ENCODE measurements at regions not wholly inside any gene's neighbourhood (a gene's known extent, or its start where the extent isn't known, plus 50 kb on each side); places are given as distances from the start of the nearest gene placed in this dataset.

DNA sequence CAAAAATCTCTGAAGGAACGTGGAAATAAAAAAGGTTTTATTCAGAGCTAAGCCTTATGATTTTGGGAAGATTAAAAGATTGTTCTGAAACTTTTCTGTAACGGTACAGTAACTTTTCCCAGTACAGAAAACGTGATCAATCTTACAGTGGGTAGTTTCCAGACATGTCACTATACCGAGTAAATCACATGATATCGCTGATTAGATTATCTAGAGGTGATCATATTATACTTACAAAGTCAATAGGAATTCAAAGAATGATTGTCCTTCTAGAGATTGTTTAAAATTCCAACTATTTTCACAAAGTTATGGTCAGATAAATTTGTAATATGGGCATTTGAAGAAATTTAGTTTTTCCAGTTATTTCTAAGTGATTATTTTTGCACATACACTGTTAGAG, 736.0 kb upstream of the GRM7 start:
- FAIRE-seq = no peak
- Histone ChIP-seq H3K4me3 (no peak overlapping the region), H3K4me1 (replicated peaks in 1 of 2; ENCODE audit: control insufficient read depth in 2 of 2, insufficient read depth in 2 of 2, low read length in 2 of 2) (no peaks in the 10 kb centered on the region), H3K27me3 (ENCODE audit: control insufficient read depth in 2 of 2, insufficient read depth in 2 of 2, low read length in 2 of 2) (no peaks in the 10 kb centered on the region), H4K20me1 (replicated peaks; ENCODE audit: control insufficient read depth, insufficient read depth, low read length) (no peaks in the 10 kb centered on the region), H3K36me3 (ENCODE audit: control insufficient read depth, insufficient read depth, low read length) (no peaks in the 10 kb centered on the region), H3K4me2 (ENCODE audit: insufficient read depth, low read length) (no peak overlapping the region), H3K9me3 (replicated peaks; ENCODE audit: control insufficient read depth, insufficient read depth, low read depth, low read length) (no peaks in the 10 kb centered on the region), H3K9me1 (ENCODE audit: control insufficient read depth, insufficient read depth, low read length) (no peaks in the 10 kb centered on the region), H3K9ac (ENCODE audit: insufficient read depth in 1 of 2, low read depth in 2 of 2, low read length in 2 of 2) (no peak overlapping the region), H3K79me2 (ENCODE audit: control insufficient read depth, insufficient read depth, low read length) (no peaks in the 10 kb centered on the region), H2AFZ (ENCODE audit: low read depth, low read length) (no peak overlapping the region), H3K27ac (ENCODE audit: extremely low read depth, low read depth, low read length) (no peak overlapping the region)
- intact Hi-C loops (cut with micrococcal nuclease) (no loop called here), in situ Hi-C loops (cut with MboI) (no loop called here)
- ATAC-seq = no peak
- ChIA-PET CTCF (ENCODE audit: low intra/inter-chr PET ratio) (no interaction called here), POLR2A (no interaction called here)
- TF ChIP-seq PRPF4 (IDR thresholded peaks at IDR 0.05; ENCODE audit: insufficient read depth, low read depth, low read length, poor library complexity, severe bottlenecking) = no peak
- TF ChIP-seq MXI1 (IDR thresholded peaks at IDR 0.05; ENCODE audit: low read depth, low read length) = no peak
- TF ChIP-seq, protein P1, sequence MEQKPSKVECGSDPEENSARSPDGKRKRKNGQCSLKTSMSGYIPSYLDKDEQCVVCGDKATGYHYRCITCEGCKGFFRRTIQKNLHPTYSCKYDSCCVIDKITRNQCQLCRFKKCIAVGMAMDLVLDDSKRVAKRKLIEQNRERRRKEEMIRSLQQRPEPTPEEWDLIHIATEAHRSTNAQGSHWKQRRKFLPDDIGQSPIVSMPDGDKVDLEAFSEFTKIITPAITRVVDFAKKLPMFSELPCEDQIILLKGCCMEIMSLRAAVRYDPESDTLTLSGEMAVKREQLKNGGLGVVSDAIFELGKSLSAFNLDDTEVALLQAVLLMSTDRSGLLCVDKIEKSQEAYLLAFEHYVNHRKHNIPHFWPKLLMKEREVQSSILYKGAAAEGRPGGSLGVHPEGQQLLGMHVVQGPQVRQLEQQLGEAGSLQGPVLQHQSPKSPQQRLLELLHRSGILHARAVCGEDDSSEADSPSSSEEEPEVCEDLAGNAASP (IDR thresholded peaks at IDR 0.05) = no peak
- TF ChIP-seq, protein P2, sequence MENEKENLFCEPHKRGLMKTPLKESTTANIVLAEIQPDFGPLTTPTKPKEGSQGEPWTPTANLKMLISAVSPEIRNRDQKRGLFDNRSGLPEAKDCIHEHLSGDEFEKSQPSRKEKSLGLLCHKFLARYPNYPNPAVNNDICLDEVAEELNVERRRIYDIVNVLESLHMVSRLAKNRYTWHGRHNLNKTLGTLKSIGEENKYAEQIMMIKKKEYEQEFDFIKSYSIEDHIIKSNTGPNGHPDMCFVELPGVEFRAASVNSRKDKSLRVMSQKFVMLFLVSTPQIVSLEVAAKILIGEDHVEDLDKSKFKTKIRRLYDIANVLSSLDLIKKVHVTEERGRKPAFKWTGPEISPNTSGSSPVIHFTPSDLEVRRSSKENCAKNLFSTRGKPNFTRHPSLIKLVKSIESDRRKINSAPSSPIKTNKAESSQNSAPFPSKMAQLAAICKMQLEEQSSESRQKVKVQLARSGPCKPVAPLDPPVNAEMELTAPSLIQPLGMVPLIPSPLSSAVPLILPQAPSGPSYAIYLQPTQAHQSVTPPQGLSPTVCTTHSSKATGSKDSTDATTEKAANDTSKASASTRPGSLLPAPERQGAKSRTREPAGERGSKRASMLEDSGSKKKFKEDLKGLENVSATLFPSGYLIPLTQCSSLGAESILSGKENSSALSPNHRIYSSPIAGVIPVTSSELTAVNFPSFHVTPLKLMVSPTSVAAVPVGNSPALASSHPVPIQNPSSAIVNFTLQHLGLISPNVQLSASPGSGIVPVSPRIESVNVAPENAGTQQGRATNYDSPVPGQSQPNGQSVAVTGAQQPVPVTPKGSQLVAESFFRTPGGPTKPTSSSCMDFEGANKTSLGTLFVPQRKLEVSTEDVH (IDR thresholded peaks at IDR 0.05; ENCODE audit: low read depth, partially characterized antibody) = no peak
- TF ChIP-seq NEUROD1 (IDR thresholded peaks at IDR 0.05; ENCODE audit: borderline replicate concordance, low read depth, low read length, partially characterized antibody) = no peak
- TF ChIP-seq, protein P3, sequence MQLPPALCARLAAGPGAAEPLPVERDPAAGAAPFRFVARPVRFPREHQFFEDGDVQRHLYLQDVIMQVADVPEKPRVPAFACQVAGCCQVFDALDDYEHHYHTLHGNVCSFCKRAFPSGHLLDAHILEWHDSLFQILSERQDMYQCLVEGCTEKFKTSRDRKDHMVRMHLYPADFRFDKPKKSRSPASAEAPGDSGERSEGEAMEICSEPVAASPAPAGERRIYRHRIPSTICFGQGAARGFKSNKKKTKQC (CRISPR knock-in tag; IDR thresholded peaks at IDR 0.05) = no peak
- no TSS peak for BruUV-seq (replicated peaks)
- WGBS (ENCODE audit: insufficient coverage, low coverage, missing lambda C conversion rate) = 2% methylated on average over 5 of the region's 5 CpGs
- DNase-seq (ENCODE audit: extremely low read depth in 1 of 4, low spot score in 3 of 4) = no peak
